Keratinocyte (primary cell): ENCODE measurements at regions not wholly inside any gene's neighbourhood (a gene's known extent, or its start where the extent isn't known, plus 50 kb on each side); places are given as distances from the start of the nearest gene placed in this dataset.

Experiments
- DNase-seq: peaks from one replicate; pipeline ENCODE4 v3.0.0-alpha.2; 2011; ENCODE audit warnings: low read depth, missing footprints, low spot score
- FAIRE-seq: peaks from 2 replicates; lab custom pipeline; 2011; peaks lifted over from hg19 to GRCh38; lab: Jason Lieb, UNC
- H2AFZ ChIP-seq: 2 replicates; pipeline ENCODE4 v1.6.0; 2012; ENCODE audit warnings: low read length, control low read depth, inconsistent platforms; ENCODE audit not compliant: control insufficient read depth
- H3K27ac ChIP-seq: 2 replicates; pipeline ENCODE4 v1.5.1; 2011; ENCODE audit warnings: low read length; ENCODE audit not compliant: control insufficient read depth, insufficient read depth
- H3K27me3 ChIP-seq: 3 replicates; pipeline ENCODE4 v1.6.0; 2011; ENCODE audit warnings: low read length; ENCODE audit not compliant: control insufficient read depth, insufficient read depth; ENCODE audit errors: extremely low read depth
- H3K36me3 ChIP-seq, 2 experiments: 2 replicates in 1 of 2; 3 replicates in 1 of 2; pipeline ENCODE4 v1.5.1; 2011; ENCODE audit warnings: low read length in 2 of 2, mild to moderate bottlenecking in 1 of 2; ENCODE audit not compliant: control insufficient read depth in 2 of 2, insufficient read depth in 2 of 2; ENCODE audit errors: extremely low read depth in 1 of 2
- H3K4me1 ChIP-seq: 3 replicates; pipeline ENCODE4 v1.5.1; 2011; ENCODE audit warnings: low read length; ENCODE audit not compliant: control insufficient read depth, insufficient read depth; ENCODE audit errors: extremely low read depth
- H3K4me2 ChIP-seq: 3 replicates; pipeline ENCODE4 v1.6.0; 2011; ENCODE audit warnings: low read depth, low read length; ENCODE audit not compliant: control insufficient read depth, insufficient read depth; ENCODE audit errors: extremely low read depth
- H3K4me3 ChIP-seq, 3 experiments: fragments of 200-600 bp in 1 of 3; sonication (generic) in 1 of 3; 2 replicates in 2 of 3; 3 replicates in 1 of 3; pipeline ENCODE4 v1.5.1; 2011 to 2016; ENCODE audit warnings: low read length in 3 of 3, mild to moderate bottlenecking in 3 of 3, control low read depth in 2 of 3, inconsistent platforms in 1 of 3, low read depth in 1 of 3, mixed read lengths in 1 of 3, mixed run types in 1 of 3, moderate library complexity in 1 of 3; ENCODE audit not compliant: control insufficient read depth in 2 of 3, insufficient read depth in 2 of 3; ENCODE audit errors: extremely low read depth in 1 of 3
- H3K79me2 ChIP-seq: 2 replicates; pipeline ENCODE4 v1.6.0; 2012; ENCODE audit warnings: low read length; ENCODE audit not compliant: control insufficient read depth, insufficient read depth
- H3K9ac ChIP-seq: 3 replicates; pipeline ENCODE4 v1.6.0; 2011; ENCODE audit warnings: low read length; ENCODE audit not compliant: control insufficient read depth, insufficient read depth; ENCODE audit errors: extremely low read depth
- H3K9me1 ChIP-seq: 3 replicates; pipeline ENCODE4 v1.6.0; 2011; ENCODE audit warnings: low read length; ENCODE audit not compliant: control insufficient read depth, insufficient read depth; ENCODE audit errors: extremely low read depth
- H3K9me3 ChIP-seq: 2 replicates; pipeline ENCODE4 v1.5.1; 2012; ENCODE audit warnings: low read depth, low read length; ENCODE audit not compliant: control insufficient read depth
- H4K20me1 ChIP-seq: 3 replicates; pipeline ENCODE4 v1.6.0; 2011; ENCODE audit warnings: low read length; ENCODE audit not compliant: control insufficient read depth, insufficient read depth; ENCODE audit errors: extremely low read depth
- CTCF ChIP-seq, 3 experiments: IDR thresholded peaks in 1 of 3; conservative IDR thresholded peaks in 1 of 3; optimal IDR thresholded peaks in 1 of 3; 2 replicates in 2 of 3; 3 replicates in 1 of 3; pipeline versions ENCODE3 to v1.5.1; 2011; ENCODE audit warnings: low read length in 3 of 3, mild to moderate bottlenecking in 3 of 3, moderate library complexity in 2 of 3, control low read depth in 1 of 3, inconsistent platforms in 1 of 3; ENCODE audit not compliant: insufficient read depth in 2 of 3; ENCODE audit errors: extremely low read depth in 1 of 3
- EZH2 ChIP-seq: IDR thresholded peaks from one replicate; pipeline ENCODE4 v1.6.1; 2012; ENCODE audit warnings: inconsistent platforms, mild to moderate bottlenecking, low read length, moderate library complexity
- dilution Hi-C: fragments of 300-500 bp; cut with MboI; formaldehyde crosslinking; loops from one replicate; pipeline ENCODE4 v1.7.0; 2020; ENCODE audit warnings: low sequenced_read_pairs; ENCODE audit not compliant: extremely low pct_ligation_motif_present

- Histone ChIP-seq H3K4me3 (no peak overlapping the region), H3K4me2 (no peak overlapping the region), H3K27me3 (peaks cover 7% of the 10 kb centered on the region), H3K9ac (no peak overlapping the region), H3K4me1 (no peaks in the 10 kb centered on the region), H3K27ac (no peak overlapping the region), H3K9me3 (no peaks in the 10 kb centered on the region), H4K20me1 (no peaks in the 10 kb centered on the region), H2AFZ (no peak overlapping the region), H3K36me3 (no peaks in the 10 kb centered on the region), H3K9me1 (no peaks in the 10 kb centered on the region), H3K79me2 (no peaks in the 10 kb centered on the region)
- DNase-seq (no peak), FAIRE-seq (no peak)
- dilution Hi-C loops, result no loop called here
- TF ChIP-seq CTCF (optimal IDR thresholded peaks at IDR 0.05 in 1 of 3, IDR thresholded peaks at IDR 0.05 in 1 of 3, conservative IDR thresholded peaks at IDR 0.05 in 1 of 3; ENCODE audit: extremely low read depth in 1 of 3, insufficient read depth in 2 of 3, low read length in 3 of 3) (no peak), EZH2 (no peak)
Measured at GRCh38 chr20:63115651-63116411, 100.1 kb downstream of the YTHDF1 start.

GRCh38 chr20:63114693-63115311 is 101.1 kb downstream of the YTHDF1 start:
- H4K20me1 ChIP-seq, result no peaks in the 10 kb centered on the region
- no peak overlapping the region for H3K4me3 ChIP-seq
- no peak overlapping the region for H2AFZ ChIP-seq
- no peaks in the 10 kb centered on the region for H3K4me1 ChIP-seq
- TF ChIP-seq EZH2 (no peak), CTCF (optimal IDR thresholded peaks at IDR 0.05 in 1 of 3, IDR thresholded peaks at IDR 0.05 in 1 of 3, conservative IDR thresholded peaks at IDR 0.05 in 1 of 3; ENCODE audit: extremely low read depth in 1 of 3, insufficient read depth in 2 of 3, low read length in 3 of 3) (no peak)
- H3K9me3 ChIP-seq, result no peaks in the 10 kb centered on the region
- no peak for FAIRE-seq
- no peak overlapping the region for H3K4me2 ChIP-seq
- H3K79me2 ChIP-seq, result no peaks in the 10 kb centered on the region
- dilution Hi-C loops, result no loop called here
- DNase-seq, result no peak
- peaks cover 7% of the 10 kb centered on the region for H3K27me3 ChIP-seq
- no peaks in the 10 kb centered on the region for H3K9me1 ChIP-seq
- no peak overlapping the region for H3K27ac ChIP-seq
- H3K36me3 ChIP-seq, result no peaks in the 10 kb centered on the region
- H3K9ac ChIP-seq, result no peak overlapping the region
